SKM-1 (cell line): ENCODE measurements at regions not wholly inside any gene's neighbourhood (a gene's known extent, or its start where the extent isn't known, plus 50 kb on each side); places are given as distances from the start of the nearest gene placed in this dataset.

Experiments
- DNase-seq: peaks from one replicate; lab custom pipeline; 2025; ENCODE audit not compliant: unreplicated experiment; lab: John Stamatoyannopoulos, UW

DNA sequence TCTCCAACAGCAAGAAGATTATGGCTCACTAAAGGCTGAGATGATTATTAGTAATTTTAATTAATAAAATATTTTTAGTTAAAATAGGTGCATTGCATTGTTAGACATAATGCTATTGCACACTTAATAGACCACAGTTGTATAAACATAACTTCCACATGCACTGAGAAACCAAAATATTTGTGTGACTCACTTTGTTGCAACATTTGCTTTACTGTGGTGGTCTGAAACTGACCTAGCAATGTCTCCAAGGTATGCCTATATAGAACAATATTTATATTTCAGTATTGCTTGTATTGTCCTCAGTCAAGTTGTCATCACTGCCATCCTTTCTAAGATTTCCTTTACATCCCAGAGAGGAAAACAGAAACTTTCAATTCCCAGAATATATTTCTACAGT, 1215.2 kb downstream of the SI start:
- no peak for DNase-seq

DNA sequence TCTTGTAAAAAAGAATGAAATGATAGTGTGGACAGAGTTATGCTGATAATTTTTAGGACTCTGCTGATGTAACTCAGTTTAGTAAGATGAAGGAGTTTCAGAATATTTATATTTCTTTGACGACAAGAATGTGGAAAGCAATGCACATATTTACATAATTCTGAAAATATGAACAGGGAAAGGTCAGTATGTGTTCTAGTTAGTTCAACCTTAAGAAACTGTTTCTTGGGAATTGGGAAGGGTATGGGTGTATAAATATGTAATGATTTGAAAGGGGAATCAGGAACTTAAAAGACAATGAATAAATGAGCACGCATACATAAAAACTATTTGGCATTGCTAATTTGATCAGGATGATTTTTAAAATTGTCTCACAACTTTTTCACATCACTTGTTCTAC, 1226.1 kb downstream of the SI start:
- no peak for DNase-seq

DNA sequence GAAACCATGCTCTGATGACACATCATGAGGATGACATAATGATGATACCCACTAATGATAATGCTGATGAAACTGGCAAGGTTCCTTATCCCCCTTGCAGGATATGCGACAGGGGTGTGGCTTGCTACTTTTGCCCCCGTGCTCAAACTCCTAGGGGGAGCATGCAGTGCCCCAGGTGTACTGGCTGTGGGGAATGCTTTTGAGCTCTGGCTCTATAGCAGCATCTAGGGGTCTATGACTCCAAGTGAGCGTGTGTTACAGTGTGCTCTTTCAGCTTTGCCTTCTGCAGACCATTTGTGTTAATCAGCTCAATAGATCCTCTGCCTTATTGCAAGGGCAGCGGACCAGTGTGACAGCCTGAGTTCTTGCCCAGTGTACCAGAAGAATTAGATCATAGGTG, 1239.5 kb downstream of the SI start:
- DNase-seq = no peak

DNA sequence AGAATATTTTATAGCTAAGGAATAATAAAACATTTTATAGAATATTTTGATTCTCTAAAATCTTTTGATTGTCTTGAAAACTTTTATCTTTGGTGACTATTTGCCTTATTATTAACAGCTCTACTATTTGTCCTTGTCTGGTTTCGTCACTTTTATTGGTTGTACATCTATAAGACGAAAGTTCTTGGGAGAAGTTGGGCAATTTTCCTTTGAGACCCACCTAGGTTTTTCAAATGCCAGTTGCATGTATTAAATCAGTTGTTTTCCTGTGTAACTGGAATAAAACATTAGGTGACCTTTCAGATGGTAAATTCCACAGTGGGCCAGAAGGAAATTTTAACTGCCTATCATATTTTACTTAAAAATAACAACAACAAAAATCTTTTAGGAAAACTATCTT, 1245.7 kb downstream of the SI start:
- DNase-seq = no peak

DNA sequence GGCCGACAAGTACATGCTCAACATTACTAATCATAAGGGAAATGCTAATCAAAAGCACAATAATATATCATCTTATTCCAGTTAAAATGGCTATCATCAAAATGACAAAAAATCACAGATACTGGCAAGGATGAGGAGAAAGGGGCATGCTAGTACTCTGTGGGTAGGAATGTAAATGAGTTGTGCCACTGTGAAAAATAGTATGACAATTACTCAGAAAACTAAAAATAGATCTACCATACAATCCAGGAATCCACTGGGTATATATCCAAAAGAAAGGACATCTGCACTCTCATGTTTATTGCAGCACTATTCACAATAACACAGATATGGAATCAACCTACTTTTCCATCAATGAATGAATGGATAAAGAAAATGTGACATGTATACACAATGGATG, 1256.5 kb downstream of the SI start:
- no peak for DNase-seq

DNA sequence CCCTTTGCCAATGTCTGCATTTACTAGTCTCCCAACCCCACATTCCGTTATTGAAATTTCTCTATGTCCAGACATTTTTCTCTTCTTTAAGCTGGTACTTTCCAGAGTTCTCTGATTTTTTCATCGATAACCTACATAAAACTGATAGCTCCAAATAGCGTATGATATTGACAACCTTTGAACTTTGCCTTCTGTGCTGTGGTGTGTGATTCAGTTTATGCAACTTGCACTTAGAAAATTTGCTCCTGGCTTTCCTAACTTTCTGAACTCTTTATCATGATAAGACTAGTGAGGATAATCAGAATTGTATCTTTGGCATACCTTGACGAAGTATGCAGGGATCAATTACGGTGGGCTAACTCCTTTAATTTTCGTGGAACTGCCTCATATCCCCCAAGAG, 1261.3 kb downstream of the SI start:
- DNase-seq = no peak

DNA sequence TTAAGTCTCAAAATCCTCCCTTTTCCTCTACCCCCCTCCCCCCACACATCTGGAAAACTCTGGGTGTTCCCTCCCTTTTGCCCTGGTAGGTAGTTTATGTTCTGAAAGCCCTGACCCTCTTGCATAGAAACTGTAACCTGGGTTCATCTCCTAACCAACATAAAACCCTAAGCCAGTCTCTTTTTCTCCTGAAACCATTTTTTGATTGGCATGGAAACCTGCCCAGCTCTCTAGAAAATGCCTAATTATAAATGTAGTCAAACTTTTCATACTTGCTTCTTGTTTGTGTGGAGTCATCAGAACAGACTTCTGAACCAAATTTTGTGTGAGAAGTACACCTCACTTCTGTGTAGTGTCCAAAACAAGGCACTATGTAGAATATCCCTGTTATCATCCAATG, 1264.4 kb downstream of the SI start:
- DNase-seq = no peak

DNA sequence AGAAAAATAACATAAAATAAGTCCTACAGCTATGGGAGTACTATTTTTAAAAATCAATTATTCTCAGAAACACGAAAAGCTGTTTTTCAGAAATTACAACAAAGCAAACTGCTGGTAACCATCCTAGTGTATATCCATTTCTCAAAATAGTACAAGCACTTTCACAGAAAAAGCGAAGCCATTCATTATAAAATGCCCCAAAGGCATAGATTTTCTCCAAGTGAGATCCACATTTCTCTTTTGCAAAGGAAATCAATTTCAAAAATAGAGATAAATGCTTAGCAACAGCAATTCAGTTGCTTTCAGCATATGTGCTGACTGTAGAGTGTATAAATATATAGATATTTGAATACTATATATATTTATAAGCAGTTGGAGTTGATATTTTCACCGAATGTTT, 1266.3 kb downstream of the SI start:
- no peak for DNase-seq

DNA sequence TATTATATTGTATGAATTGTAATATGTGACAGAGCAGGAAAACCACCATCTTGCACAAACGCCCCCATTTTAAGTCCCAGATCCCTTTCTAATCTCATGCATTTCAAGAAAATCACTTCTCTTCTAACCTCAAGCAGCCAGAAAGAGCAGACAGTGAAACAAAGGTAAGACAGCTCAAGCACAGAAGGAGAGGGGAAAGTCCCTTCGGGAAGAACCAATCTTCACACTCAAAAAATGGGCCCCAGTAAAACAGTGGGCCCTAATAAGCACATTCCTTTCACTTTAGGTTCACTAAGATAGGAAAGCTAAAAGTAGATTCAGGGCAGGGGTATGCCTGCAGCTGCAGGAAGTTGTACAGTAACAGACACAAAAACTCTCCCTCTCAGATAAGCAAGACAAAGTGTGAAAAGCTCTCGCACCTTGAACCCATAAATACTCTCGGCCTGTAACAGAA, 1268.7 kb downstream of the SI start:
- no peak for DNase-seq

DNA sequence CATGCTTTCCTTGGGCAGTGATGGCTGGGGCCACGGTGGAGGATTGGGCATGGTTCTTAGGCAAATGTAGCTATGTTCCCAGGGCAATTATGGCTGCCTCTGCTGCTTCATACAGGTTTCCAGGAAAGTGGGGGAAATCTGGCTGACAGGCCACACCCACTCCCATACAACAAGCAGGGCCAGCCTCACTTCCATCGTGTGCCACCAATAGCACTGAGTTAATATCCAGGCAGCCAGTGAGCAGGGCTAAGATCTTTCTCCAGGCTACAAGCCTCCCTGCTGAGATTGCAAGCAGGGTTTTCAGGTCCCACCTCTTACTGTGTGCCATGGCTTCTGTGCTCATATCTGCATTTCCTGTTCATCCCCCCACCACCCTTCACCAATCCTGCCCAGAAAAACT, 1291.9 kb downstream of the SI start:
- DNase-seq = no peak

DNA sequence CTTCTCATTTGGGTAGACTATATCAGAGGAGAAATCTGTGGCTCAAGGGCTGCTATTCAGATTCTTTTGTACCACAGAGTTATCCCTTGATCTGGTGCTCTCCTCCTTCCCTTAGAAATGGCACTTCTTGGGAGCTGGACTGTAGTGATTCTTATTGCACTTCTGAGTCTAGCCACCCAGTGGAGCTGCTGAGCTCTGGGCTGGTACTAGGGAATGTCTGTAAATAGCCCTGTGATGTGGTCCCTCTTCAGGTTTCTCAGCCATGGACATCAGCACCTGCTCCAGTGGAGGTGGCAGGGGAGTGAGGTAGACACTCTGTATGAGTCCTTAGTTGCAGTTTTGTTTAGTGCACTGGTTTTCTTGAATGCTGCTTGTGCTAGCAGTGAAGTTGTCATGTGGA, 1292.6 kb downstream of the SI start:
- no peak for DNase-seq

DNA sequence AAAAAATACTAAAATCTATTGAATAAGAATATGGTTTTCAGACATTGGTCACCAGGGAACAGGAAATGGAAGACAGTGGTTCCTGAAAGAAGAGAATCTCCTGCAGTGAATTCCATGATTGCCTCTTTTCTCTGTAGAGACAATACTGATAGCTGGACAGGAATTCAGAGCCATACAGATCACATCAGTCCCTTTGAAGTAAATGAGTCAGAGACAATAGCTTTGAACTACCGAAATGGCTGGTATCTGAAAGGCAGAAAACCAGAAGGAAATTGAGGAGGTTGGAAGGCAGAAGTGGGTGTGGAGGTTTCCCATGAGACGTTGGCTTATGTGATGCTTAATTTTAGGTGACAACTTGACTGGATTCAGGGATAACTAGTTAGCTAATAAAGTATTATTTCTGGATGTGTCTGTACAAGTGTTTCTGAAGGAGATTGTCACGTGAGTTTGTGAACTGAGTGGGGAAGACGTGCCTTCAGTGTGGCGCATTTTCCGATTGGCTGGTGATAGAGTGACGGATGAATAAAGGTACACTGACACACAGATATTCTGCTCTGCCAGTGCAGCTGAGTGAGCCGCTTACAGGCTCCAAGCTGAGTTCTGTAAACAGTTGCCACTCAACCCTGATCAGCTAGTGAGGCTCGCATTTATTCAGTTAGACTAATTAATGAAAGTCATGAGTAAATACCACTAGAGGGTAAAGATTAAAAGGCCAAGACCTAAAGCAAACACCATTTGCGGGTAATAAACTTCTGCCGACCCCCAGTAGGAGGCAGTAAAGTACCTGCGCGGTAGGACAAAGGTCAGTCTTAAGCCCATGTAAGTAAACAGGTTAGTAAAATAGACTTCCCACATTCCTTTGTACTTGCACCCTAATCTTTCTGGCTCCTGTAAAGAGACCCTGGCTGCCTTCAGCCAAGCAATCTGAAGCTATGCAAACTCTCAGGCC, 1298.6 kb downstream of the SI start:
- DNase-seq = no peak

DNA sequence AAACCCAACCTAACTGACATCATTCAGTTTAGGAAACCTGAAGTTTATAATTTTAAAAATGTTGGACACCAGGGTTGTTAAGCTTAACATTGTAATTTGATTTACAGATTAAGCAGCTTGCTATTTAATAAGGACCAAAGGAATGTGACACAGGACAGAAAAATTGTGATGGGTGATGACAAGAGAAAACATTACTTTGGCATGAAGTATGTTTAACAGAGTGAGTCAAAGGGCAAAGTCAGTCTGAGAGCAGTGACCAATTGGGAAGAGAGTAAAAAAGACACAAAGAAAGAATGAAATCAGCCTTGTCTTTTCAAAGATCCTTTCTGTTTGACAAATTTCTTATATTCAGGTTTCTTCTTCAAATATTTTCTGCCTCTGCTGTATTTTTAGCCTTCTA, 1301.6 kb downstream of the SI start:
- DNase-seq = no peak

DNA sequence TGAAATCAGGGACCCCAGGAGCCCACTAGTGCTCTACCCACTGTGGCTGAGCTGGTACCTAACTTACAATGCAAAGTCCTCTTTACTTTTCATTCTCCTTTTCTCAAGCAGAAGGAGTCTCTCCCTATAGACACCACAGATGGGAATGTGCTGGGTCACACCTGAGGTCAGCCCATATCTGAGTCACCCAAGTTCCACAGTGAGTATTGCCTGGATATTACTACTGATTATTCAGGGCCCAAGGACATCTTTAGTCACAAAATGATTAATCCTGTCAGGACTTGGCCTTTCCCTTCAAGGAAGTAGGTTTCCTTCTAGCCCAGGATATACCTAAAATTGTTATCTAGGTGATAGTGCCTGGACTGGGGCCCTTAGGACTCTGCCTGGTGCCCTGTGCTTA, 1305.2 kb downstream of the SI start:
- DNase-seq = no peak

DNA sequence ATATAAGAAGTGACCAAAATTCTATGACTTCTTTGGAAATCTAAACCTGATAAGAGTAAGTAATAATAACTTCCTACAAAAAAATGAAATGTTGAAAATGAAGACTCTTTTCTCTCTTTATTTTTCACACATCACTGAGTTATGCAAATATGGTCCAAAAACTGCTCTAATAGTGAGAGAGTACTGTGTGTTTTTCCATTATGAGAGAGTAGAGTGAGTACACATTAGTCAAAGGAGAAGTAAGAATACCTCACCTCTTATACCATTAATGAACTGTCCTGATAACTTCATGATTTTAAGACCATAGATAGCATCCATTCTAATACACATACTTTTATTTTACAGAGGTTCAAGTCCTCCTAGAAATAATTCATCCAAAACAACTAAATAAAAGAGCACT, 1310.2 kb downstream of the SI start:
- DNase-seq = no peak

DNA sequence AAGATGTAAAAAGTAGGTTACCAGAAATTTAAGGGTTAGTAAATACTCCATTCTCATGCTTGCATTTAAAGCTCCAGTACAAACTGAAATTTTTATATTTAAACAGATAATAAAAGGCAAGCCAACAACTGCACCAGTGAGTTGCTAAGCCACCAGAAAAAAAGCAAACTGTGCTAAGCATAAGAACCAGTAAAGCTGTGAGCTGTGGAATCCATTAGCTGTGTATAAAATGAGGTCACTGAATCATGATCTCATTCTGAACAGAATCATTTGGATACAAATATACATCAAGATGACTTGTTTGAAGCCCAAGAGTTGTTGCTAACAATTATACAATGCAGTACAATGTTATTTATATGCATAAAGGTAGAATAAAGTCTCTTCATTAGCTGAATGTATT, 1312.2 kb downstream of the SI start:
- no peak for DNase-seq

DNA sequence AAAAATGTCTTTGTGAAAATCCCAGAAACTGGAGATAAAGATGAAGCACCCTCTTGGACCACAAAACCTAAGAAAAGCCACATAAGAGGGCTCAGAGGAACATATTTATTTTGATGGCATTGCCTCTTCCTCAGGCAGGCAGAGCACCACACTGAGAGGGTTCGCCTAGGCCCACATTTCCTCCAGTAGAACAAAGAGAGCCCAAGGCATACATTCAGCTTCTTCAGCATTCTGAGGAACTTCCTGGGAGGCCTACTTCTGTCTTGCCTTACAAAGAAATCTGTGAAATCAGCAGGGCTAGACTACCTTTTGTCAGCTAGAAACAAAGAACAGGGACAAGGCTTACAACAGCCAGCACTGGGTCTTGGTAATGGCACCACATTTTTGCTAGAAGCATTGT, 1325.3 kb downstream of the SI start:
- DNase-seq = no peak

DNA sequence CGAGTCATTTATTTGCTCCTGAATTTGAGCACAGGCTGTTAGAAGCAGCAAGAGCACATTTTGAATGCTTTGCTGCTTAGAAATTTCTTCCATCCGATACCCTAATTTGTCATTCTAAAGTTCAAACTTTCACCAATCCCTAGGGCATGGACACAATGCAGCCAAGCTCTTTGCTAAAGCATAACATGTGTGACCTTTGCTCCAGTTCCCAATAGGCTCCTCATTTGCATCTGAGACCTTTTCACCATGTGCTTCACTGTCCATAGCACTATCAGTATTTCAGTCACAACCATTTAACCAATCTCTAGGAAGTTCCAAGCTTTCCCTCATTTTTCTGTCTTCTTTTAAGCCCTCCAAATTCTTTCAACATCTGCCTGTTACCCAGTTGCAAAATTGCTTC, 1333.1 kb downstream of the SI start:
- DNase-seq = no peak

DNA sequence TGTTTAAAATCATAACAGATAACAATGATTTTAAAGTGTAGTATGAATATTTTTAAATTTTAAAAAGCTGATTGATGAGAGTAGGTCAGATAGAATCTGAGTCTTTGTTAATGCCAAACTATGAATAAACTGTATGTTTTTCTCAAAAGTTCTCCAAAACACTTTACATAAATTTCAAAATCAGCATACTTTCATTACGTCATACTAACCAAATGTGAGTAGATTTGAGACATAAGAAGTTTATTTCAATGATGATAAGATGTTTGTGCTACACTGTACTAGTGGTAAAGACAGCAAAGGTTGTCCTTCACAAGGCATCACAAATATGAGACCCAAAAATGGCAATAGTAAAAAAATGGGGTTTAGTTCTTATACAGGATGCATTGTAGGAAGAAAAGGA, 1342.9 kb downstream of the SI start:
- DNase-seq = no peak

DNA sequence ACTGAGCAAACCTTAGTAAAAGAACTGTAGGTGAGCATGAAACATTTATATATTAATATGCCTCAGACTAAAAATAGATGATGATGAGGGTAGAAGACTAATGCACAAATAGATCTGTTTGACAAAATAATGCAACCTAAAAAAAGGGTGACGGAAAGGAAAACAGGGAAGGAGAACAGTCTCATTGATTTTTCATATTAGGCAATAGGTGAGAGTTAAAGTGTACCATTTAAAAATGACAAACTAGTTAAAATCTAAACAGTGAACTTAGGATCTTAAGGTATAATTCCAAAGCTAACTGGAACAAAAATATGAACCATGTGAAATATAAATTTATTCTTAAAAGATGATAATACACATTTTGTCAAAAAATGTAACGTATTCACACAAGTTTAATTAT, 1347.6 kb downstream of the SI start:
- DNase-seq = no peak

DNA sequence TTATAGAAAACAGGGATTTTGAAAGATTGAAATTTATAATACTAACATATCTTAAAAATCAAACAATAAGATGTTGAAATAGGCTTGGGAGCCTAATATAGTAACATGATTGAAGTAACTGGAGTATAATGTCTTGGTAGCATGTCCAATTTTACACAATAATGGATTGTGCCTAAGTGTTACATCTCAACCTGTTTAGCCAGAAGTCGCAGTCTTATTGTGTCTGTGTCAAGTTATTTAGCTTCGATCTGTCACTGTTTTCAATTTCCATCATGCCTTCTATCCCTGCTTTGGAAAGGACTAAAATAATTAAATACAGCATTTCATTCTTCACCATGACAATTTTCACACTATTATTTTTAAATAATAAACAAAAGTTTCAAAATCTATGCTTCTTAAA, 1352.2 kb downstream of the SI start:
- no peak for DNase-seq

DNA sequence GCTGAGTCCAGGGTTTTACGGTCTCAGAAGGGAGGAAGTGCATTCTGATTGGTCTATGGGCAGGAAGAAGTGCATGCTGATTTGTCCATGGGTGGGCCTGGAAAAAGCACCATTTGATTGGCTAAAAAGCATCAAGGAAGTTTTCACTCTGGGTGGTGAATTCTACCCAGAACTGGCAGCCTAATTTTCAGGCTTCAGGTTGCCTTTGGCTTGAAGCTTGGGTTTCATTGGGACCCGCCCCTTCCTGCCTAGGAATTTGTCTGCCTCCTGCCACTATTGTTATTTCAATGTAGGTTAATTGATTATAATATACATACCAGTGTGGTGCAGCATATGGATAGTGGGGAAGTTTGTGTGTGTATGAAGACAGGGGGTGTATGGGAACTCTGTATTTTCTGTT, 1355.9 kb downstream of the SI start:
- no peak for DNase-seq

DNA sequence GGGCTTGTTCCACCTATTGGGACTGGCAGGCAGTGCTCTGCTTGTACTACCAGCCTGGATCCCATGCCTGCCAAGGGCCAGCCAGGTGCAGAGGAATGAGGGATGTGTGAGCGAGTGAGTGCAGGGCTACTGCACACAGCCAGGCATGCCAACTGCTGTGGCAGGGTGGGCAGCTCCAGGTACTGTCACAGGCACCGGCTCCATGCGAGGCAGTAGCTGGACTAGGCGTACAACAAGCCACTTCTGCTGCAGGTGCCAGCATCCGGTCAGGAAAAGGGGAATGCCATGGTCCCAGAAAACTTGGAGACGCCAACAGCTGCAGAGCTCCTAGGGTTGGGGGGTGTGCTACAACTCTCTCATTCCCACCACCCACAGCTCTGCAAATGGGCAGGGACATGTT, 1356.7 kb downstream of the SI start:
- no peak for DNase-seq
